ENCODE measurements at regions not wholly inside any gene's neighbourhood (a gene's known extent, or its start where the extent isn't known, plus 50 kb on each side); places are given as distances from the start of the nearest gene placed in this dataset.

- Histone ChIP-seq H3K79me2 (ENCODE audit: insufficient read depth, low read length) (no peaks in the 10 kb centered on the region), H2BK12ac (ENCODE audit: insufficient read length, low read depth, low read length) (no peak overlapping the region), H3K79me1 (ENCODE audit: insufficient read depth, low read depth, low read length, poor library complexity, severe bottlenecking) (no peaks in the 10 kb centered on the region), H4K91ac (ENCODE audit: insufficient read length, low read depth, low read length) (no peak overlapping the region), H2AFZ (ENCODE audit: low read length) (no peak overlapping the region), H2BK20ac (ENCODE audit: low read depth, low read length, poor library complexity, severe bottlenecking) (no peak overlapping the region), H4K5ac (ENCODE audit: insufficient read length, low read depth, low read length) (no peak overlapping the region), H3K23ac (ENCODE audit: insufficient read length, low read depth, low read length) (no peak overlapping the region), H3K4ac (ENCODE audit: low read depth, low read length) (no peak overlapping the region), H3K9ac (ENCODE audit: extremely low read depth, insufficient read length, low read length) (no peak overlapping the region), H2AK5ac (ENCODE audit: insufficient read length, low read length) (no peak overlapping the region), H3K9me3 (ENCODE audit: control insufficient read depth, low read depth, low read length) (no peaks in the 10 kb centered on the region), H3T11ph (ENCODE audit: low read length) (no peak overlapping the region), H2BK5ac (ENCODE audit: insufficient read length, low read length) (no peak overlapping the region), H3K27me3 (ENCODE audit: insufficient read depth, low read length) (no peaks in the 10 kb centered on the region), H2BK15ac (ENCODE audit: low read depth, low read length) (no peak overlapping the region), H3K14ac (ENCODE audit: insufficient read depth, low read length) (no peak overlapping the region), H3K4me2 (ENCODE audit: insufficient read depth, insufficient read length, low read length) (no peak overlapping the region), H4K8ac (replicated peaks; ENCODE audit: insufficient read length, low read depth, low read length) (no peak overlapping the region), H2BK120ac (ENCODE audit: low read depth, low read length, poor library complexity, severe bottlenecking) (no peak overlapping the region), H3K27ac (ENCODE audit: insufficient read length, low read depth, low read length) (no peak overlapping the region), H4K20me1 (ENCODE audit: control insufficient read depth, insufficient read depth, insufficient read length) (no peaks in the 10 kb centered on the region), H3K4me1 (ENCODE audit: insufficient read depth, low read length) (peaks cover 4% of the 10 kb centered on the region; the same call in 1 of the 2 replicates), H3K56ac (ENCODE audit: insufficient read length, low read depth, low read length) (no peak overlapping the region), H3K18ac (ENCODE audit: insufficient read length, low read depth, low read length) (no peak overlapping the region), H3K23me2 (ENCODE audit: insufficient read length, low read depth, low read length, poor library complexity, severe bottlenecking) (no peaks in the 10 kb centered on the region)
- Mint-ChIP-seq H3K27me3 (ENCODE audit: low read depth) (no peaks in the 10 kb centered on the region; the same call in 1 of the 2 replicates), H3K9me3 (peaks cover 3% of the 10 kb centered on the region in 2 experiments; a peak in 3 of 5 replicates), H3K4me1 (peaks cover 36 to 38% of the 10 kb centered on the region in 2 experiments), H3K27ac (peak overlapping the region in 1 of 3 experiments; percentile 21; a peak in 2 of 7 replicates), H3K36me3 (ENCODE audit: insufficient read depth in 1 of 3, low read depth in 3 of 3) (peaks cover 2 to 24% (median 3%) of the 10 kb centered on the region in 3 experiments; a peak in 4 of 7 replicates), H3K4me3 (no peak overlapping the region)
- TF ChIP-seq CTCF (conservative IDR thresholded peaks at IDR 0.05), result no peak
- no peak for DNase-seq
- WGBS (ENCODE audit: extremely low coverage, insufficient read length, low lambda C conversion rate), result no CpG with 5 or more reads among the region's 3 CpGs
Observed at GRCh38 chr3:83513677-83514076, 1445.1 kb upstream of the CADM2 start.
